ENCODE measurements at regions not wholly inside any gene's neighbourhood (a gene's known extent, or its start where the extent isn't known, plus 50 kb on each side); places are given as distances from the start of the nearest gene placed in this dataset.
A peak's percentile ranks its signal among the peaks of the same experiment; 100 is the strongest.

- no peak for DNase-seq (ENCODE audit: low read depth in 1 of 2, low spot score in 2 of 2)
- no peak overlapping the region for H3K4me3 ChIP-seq
- no peaks in the 10 kb centered on the region for H3K27me3 ChIP-seq (replicated peaks)
- peaks cover 20% of the 10 kb centered on the region for H3K4me1 ChIP-seq (replicated peaks)
- no peaks in the 10 kb centered on the region for H3K36me3 ChIP-seq
- H3K9me3 ChIP-seq (replicated peaks), result no peaks in the 10 kb centered on the region
- no peak overlapping the region for H3K27ac ChIP-seq
Measured at GRCh38 chrX:9329056-9329455, 135.8 kb upstream of the TBL1X start.

- no peak overlapping the region for H3K27ac ChIP-seq
Measured at GRCh38 chrX:9330249-9330982, 134.4 kb upstream of the TBL1X start.

GRCh38 chrX:9333873-9334560 is 130.8 kb upstream of the TBL1X start:
- no peak overlapping the region for H3K27ac ChIP-seq
- DNase-seq (ENCODE audit: low read depth in 1 of 2, low spot score in 2 of 2), result no peak
- H3K27me3 ChIP-seq (replicated peaks), result no peaks in the 10 kb centered on the region
- no peak overlapping the region for H3K4me3 ChIP-seq
- peaks cover 7% of the 10 kb centered on the region for H3K4me1 ChIP-seq (replicated peaks)
- H3K36me3 ChIP-seq, result no peaks in the 10 kb centered on the region
- no peaks in the 10 kb centered on the region for H3K9me3 ChIP-seq (replicated peaks)

More at GRCh38 chrX:9330249-9330982, 134.4 kb upstream of the TBL1X start:
- H3K27me3 ChIP-seq (replicated peaks), result no peaks in the 10 kb centered on the region
- no peak for DNase-seq (ENCODE audit: low read depth in 1 of 2, low spot score in 2 of 2)
- H3K4me1 ChIP-seq (replicated peaks), result peaks cover 27% of the 10 kb centered on the region
- no peaks in the 10 kb centered on the region for H3K9me3 ChIP-seq (replicated peaks)
- no peak overlapping the region for H3K4me3 ChIP-seq
- H3K36me3 ChIP-seq, result no peaks in the 10 kb centered on the region

GRCh38 chrX:9335251-9335650 is 129.6 kb upstream of the TBL1X start:
- no peak overlapping the region for H3K27ac ChIP-seq
- no peak for DNase-seq (ENCODE audit: low read depth in 1 of 2, low spot score in 2 of 2)
- no peaks in the 10 kb centered on the region for H3K9me3 ChIP-seq (replicated peaks)
- H3K27me3 ChIP-seq (replicated peaks), result no peaks in the 10 kb centered on the region
- no peaks in the 10 kb centered on the region for H3K36me3 ChIP-seq
- H3K4me1 ChIP-seq (replicated peaks), result peaks cover 14% of the 10 kb centered on the region
- no peak overlapping the region for H3K4me3 ChIP-seq

GRCh38 chrX:9336456-9336855 is 128.4 kb upstream of the TBL1X start:
- Histone ChIP-seq H3K4me1 (replicated peaks) (peaks cover 26% of the 10 kb centered on the region), H3K27ac (no peak overlapping the region), H3K9me3 (replicated peaks) (no peaks in the 10 kb centered on the region), H3K36me3 (no peaks in the 10 kb centered on the region), H3K27me3 (replicated peaks) (no peaks in the 10 kb centered on the region), H3K4me3 (no peak overlapping the region)
- no peak for DNase-seq (ENCODE audit: low read depth in 1 of 2, low spot score in 2 of 2)

GRCh38 chrX:9337046-9337445 is 127.8 kb upstream of the TBL1X start:
- no peak for DNase-seq (ENCODE audit: low read depth in 1 of 2, low spot score in 2 of 2)

GRCh38 chrX:9338986-9339385 is 125.9 kb upstream of the TBL1X start:
- Histone ChIP-seq H3K27ac (no peak overlapping the region), H3K36me3 (no peaks in the 10 kb centered on the region), H3K4me1 (replicated peaks) (peaks cover 30% of the 10 kb centered on the region), H3K27me3 (replicated peaks) (no peaks in the 10 kb centered on the region), H3K4me3 (no peak overlapping the region), H3K9me3 (replicated peaks) (no peaks in the 10 kb centered on the region)
- DNase-seq (ENCODE audit: low read depth in 1 of 2, low spot score in 2 of 2), result no peak

More at GRCh38 chrX:9337046-9337445, 127.8 kb upstream of the TBL1X start:
- no peaks in the 10 kb centered on the region for H3K27me3 ChIP-seq (replicated peaks)
- no peaks in the 10 kb centered on the region for H3K36me3 ChIP-seq
- H3K9me3 ChIP-seq (replicated peaks), result no peaks in the 10 kb centered on the region
- no peak overlapping the region for H3K27ac ChIP-seq
- no peak overlapping the region for H3K4me3 ChIP-seq
- H3K4me1 ChIP-seq (replicated peaks), result peaks cover 26% of the 10 kb centered on the region

- H3K9me3 ChIP-seq (replicated peaks), result no peaks in the 10 kb centered on the region
- H3K4me1 ChIP-seq (replicated peaks), result peaks cover 27% of the 10 kb centered on the region
- H3K4me3 ChIP-seq, result no peak overlapping the region
- DNase-seq (ENCODE audit: low read depth in 1 of 2, low spot score in 2 of 2), result no peak
- H3K36me3 ChIP-seq, result no peaks in the 10 kb centered on the region
- no peaks in the 10 kb centered on the region for H3K27me3 ChIP-seq (replicated peaks)
- no peak overlapping the region for H3K27ac ChIP-seq
Measured at GRCh38 chrX:9339603-9340491, 125.0 kb upstream of the TBL1X start.

- H3K36me3 ChIP-seq, result no peaks in the 10 kb centered on the region
- H3K4me3 ChIP-seq, result no peak overlapping the region
- H3K4me1 ChIP-seq (replicated peaks), result peaks cover 23% of the 10 kb centered on the region
- no peaks in the 10 kb centered on the region for H3K9me3 ChIP-seq (replicated peaks)
- no peak for DNase-seq (ENCODE audit: low read depth in 1 of 2, low spot score in 2 of 2)
- H3K27ac ChIP-seq, result peak overlapping the region; percentile 74
- no peaks in the 10 kb centered on the region for H3K27me3 ChIP-seq (replicated peaks)
Measured at GRCh38 chrX:9340598-9341290, 124.1 kb upstream of the TBL1X start.

- Histone ChIP-seq H3K4me1 (replicated peaks) (peaks cover 23% of the 10 kb centered on the region), H3K36me3 (no peaks in the 10 kb centered on the region), H3K4me3 (peak overlapping the region; percentile 22; the same call in 1 of the 2 replicates), H3K9me3 (replicated peaks) (no peaks in the 10 kb centered on the region), H3K27ac (peak overlapping the region; percentile 74), H3K27me3 (replicated peaks) (no peaks in the 10 kb centered on the region)
- DNase-seq (ENCODE audit: low read depth in 1 of 2, low spot score in 2 of 2), result peak; percentile 75 to 79
Measured at GRCh38 chrX:9341291-9342201, 123.3 kb upstream of the TBL1X start.

GRCh38 chrX:9342561-9343051 is 122.3 kb upstream of the TBL1X start:
- no peak overlapping the region for H3K27ac ChIP-seq
- H3K4me3 ChIP-seq, result no peak overlapping the region
- no peaks in the 10 kb centered on the region for H3K27me3 ChIP-seq (replicated peaks)
- no peaks in the 10 kb centered on the region for H3K9me3 ChIP-seq (replicated peaks)
- peaks cover 23% of the 10 kb centered on the region for H3K4me1 ChIP-seq (replicated peaks)
- no peaks in the 10 kb centered on the region for H3K36me3 ChIP-seq
- DNase-seq (ENCODE audit: low read depth in 1 of 2, low spot score in 2 of 2), result peak; percentile 44 to 86

GRCh38 chrX:9343971-9344370 is 120.9 kb upstream of the TBL1X start:
- no peaks in the 10 kb centered on the region for H3K27me3 ChIP-seq (replicated peaks)
- peaks cover 31% of the 10 kb centered on the region for H3K4me1 ChIP-seq (replicated peaks)
- no peak for DNase-seq (ENCODE audit: low read depth in 1 of 2, low spot score in 2 of 2)
- no peak overlapping the region for H3K27ac ChIP-seq
- no peaks in the 10 kb centered on the region for H3K36me3 ChIP-seq
- no peaks in the 10 kb centered on the region for H3K9me3 ChIP-seq (replicated peaks)
- no peak overlapping the region for H3K4me3 ChIP-seq
